Hematopoietic multipotent progenitor cell treated with erythropoietin and hydrocortisone succinate and interleukin-3 and kit ligand, for 4 days (in vitro differentiated cells): ENCODE measurements at regions not wholly inside any gene's neighbourhood (a gene's known extent, or its start where the extent isn't known, plus 50 kb on each side); places are given as distances from the start of the nearest gene placed in this dataset.

ENCODE experiments used
- DNase-seq: peaks from one replicate; pipeline ENCODE4 v3.0.0-alpha.2; 2015

DNA sequence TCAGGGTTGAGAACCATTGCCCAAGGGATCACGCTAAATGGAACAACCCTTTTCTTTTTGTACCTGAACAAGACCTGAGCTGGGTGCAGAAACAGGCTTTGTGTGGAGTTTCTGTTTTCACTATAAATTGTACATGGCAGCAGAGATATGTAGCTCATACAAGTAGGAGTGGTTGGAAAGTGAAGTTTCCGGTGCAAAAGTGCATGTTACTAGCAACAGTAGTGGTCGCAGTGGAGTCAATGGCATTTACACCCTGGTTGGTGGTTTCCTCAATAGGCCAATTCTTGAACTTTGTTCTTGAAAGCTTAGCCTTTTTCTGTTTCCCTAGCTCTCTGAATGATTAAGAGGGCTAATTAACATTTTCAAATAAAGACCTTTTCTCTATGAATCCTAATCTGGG is 170.7 kb downstream of the NEBL start:
- no peak for DNase-seq

DNA sequence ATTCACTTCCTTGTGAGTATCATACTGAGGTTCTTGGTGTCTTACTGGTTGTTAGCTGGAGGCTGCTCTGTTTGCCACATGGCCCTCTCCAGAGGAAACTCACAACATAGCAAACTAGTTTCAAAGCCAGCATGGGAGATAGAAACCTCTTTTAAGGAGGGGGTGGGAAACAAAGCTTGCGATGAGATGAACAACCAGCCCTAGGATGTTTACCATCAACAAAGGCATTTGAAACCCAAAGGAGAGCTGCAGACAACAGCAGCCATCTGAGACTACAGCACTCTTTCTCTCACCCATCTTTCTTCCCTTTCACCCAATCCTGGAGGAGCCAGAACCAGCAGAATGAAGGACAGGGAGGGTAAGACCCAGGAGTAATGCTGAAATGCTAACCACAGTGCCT is 182.1 kb downstream of the NEBL start:
- DNase-seq = peak; percentile 3

DNA sequence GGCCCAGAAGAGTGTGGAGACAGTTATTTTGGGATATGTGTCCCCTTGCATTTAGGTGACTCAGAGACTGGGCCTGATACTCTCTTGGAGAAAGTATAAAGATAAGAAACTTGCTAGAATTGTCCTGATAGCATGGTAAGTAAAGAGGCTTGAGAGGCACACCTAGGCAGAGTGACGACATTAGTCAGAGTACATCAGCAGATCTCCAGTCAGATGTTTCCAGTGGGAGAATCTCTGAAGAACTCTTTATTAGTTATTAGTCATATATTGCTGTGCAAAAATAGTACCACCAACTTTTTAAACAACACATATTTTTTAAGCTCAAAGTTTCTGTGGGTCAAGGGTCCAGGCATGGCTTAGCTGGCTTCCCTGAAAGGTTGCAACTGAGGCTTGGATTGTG is 182.6 kb downstream of the NEBL start:
- no peak for DNase-seq

DNA sequence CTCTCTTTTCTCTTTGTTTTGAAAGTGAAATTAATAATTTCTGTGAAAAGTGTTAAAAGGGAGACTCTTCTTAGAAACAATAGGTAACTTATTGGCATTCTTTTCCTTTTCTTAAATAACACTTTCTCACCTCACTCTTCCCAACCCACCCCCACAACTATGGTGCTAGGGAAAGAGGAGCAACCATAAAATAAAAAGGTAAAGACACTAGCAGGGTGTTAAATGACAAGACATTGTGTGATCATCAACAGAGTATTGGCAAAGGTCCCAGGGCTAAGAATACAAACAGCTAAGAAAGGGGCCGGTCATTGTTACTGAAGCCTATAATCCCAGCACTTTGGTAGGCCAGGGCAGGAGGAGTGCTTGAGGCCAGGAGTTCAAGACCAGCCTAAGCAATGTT is 183.7 kb downstream of the NEBL start:
- no peak for DNase-seq

DNA sequence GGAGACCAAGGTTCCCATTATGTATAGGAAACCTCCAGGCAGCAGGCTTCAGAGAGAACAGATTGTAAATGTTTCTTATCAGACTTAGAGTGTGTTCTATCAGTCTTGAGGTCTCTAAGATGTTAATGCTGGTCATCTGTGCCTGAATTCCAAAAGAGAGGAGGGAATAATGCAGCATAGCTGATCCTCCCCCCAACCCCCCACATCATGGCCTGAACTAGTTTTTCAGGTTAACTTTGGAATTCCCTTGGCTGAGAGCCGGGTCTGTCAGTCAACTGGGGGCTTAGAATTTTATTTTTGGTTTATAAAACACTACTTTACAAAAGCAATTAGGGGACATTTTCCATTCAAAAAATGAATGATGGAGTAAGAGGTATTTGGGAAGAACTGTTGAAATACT is 184.3 kb downstream of the NEBL start:
- no peak for DNase-seq

DNA sequence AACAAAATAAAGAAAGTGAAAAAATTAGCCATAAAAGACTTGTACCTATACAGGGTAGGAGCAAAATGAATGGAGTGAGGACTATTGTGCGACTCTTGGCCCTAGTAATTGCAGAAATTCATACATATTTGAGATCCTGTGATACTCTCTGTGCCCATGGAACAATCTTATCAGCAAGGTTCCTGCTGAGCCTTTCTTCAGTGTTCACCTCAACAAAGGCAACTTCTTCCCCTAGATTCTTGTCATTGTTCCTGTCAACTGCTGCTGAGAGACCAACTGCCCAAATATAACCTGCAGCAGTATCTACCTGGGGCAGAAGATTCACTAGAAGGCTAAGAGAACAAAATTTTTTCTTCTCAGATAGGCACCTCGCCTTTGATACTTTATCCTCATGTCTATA is 187.4 kb downstream of the NEBL start:
- no peak for DNase-seq

DNA sequence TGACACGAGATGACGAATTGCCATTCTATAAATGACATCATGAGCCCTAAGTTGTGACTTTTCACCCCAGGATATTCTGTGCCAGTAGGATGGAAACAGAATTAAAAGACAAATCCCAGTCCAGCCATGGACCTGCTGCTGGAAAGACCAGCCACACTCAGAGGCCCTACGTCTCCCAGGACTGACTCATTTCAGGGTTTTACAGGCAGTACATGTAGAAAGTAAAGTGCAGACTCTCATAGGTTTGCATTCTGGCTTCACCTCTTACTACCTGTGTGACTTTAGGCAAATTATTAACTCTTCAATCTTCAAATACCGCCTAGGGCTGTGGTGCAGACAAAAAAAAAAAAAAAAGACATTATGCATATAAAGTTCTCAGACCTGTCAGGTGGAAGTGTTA is 188.8 kb downstream of the NEBL start:
- no peak for DNase-seq

DNA sequence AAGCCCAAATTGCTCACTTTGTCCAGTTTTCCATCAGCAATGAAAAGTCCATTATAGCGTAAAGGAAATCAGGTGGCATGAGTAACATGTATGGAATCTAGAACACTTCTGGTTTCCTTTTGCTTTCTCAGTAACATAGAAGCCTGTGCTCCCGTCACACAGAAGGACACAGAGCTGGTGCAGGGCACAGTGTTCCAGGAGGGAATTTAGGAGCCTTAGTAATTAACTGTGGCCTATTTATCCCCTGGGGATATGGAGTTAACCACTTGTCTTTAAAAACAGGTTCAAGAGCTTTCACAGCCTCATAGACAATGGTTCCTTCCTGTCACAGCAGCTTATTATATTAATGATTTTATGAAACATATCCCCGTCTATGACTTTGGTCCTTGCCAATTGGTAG is 189.9 kb downstream of the NEBL start:
- no peak for DNase-seq

DNA sequence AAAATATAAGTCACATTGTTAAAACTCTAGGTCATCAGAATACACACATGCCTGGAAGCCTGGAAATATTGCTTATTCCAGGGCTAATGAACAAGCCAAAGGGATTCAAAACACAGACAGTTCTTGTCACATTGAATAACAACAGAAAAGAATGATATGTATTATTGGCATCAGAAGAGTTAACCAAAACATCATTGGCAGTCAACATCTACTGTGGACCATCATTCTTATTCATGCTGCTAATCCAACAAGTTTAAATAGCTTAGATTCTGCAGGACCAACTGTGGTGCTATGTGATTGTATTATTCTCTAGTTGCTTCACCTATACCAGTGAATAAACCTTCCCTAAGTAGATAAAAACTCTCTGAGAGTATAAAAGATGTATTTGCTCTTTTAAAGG is 198.3 kb downstream of the NEBL start:
- DNase-seq = no peak

DNA sequence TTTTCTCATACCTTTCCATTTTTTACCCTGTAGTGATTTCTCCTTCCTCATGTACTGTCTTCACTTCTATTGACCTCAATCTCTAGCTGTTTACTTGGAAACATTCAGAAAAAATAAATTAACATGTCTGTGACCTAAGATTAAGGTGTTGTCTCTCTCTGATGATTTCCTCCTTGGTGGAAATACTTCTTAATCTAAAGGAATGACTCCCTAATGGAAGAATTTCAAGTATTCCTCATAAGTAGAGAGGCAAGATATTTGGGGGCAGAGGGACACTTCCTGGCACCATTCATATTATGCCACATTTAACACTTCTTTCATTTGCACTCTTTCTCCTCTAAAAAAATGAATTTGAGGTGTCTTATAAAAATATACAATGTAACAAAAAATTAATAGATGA is 202.8 kb downstream of the NEBL start:
- no peak for DNase-seq

DNA sequence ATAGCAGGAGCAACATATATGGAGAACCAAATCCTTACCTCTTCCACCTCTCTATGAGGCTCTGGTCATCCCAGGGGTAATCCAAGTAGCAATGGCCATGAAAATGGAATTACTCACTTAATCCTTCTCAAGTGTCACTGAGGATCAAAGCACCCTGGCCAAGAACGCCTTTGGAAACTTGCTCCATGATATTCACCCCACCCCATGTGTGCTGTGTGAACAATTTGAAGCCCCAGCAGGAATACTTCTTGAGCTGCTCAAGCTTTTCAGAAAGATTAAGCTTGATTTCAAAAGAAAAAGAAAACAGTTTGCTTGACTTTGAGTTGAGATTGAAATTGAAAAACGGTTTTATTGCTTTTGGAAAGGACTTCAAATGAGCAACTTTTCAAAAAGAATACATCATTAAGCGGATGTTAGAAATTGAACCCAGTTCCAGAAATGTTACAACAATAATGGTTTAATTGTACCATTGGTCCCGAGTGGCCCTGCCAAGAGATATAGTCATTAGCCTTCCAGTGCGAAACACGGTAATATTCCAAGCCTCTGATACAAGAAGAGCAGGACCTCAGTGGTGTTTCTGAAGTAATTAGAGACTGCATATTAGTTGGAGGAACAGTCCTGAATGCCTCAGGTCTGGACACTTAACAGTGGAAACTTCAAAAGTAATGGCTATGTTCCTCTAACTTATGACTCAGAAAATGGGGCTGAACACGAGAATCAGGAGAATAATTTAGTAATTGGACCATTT is 208.1 kb downstream of the NEBL start:
- no peak for DNase-seq

DNA sequence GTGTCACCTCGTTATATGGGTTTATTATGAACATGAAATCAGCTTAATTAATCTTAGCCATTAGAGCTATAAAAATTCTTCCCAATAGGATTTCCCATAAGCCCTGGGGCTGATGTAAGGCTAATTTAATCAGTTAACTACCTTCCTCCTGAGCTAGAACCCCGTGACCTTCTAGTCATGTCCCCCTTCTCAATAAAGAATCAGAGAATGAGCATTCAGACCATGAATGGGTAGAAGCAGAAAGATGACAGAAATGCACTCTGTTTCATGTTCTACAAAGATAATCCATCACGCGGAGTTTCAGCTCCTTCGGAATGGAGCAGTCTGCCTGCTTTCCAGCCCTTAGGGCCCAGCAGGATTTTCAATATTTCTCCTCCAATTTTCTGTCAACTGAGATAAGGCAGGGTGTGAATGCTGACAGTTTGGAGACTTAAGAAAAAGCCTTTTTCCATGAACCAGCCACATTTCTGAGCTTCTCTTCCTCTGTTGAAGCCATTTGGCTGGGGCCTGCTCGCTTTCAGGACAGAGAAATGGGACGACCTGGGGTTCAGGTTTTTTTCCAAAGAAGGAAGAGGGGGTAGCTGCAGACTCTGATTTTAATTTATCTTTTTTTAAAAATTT is 211.0 kb downstream of the NEBL start:
- no peak for DNase-seq

DNA sequence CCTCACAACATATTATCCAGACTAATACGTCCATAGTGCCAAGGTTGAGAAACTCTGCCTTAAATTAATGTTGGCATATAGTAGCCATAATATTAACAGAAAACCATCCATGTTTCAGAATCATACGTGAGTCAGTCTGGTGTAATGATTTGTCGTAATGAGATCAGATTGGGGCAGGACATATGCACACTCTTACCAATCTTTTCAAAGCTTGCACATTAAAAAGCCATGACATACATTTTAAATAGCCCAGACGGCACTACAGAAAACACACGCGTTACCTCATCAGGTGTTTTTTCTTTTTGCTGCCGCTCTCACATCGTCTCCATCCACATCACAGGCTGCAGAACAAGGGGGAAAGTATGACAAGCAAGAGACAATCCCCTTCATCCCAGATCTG is 211.6 kb downstream of the NEBL start:
- DNase-seq = no peak

DNA sequence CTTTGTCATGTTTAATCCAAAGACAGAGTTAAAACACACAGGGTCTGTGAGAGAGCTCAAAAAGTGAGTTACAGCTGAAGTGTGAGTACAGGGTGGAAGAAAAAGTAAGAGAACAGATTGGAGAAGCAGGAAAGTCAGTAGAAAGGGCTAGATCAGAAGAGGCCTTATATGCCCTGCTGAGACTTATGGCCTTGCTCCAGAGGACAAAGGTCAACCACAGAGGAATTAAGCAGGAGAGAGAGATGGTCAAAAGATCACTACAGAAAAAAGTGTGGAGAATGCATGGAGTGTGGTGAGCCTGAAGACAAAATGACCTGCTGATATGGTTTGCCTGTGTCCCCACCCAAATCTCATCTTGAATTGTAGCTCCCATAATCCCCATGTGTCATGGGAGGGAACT is 213.8 kb downstream of the NEBL start:
- DNase-seq = no peak

DNA sequence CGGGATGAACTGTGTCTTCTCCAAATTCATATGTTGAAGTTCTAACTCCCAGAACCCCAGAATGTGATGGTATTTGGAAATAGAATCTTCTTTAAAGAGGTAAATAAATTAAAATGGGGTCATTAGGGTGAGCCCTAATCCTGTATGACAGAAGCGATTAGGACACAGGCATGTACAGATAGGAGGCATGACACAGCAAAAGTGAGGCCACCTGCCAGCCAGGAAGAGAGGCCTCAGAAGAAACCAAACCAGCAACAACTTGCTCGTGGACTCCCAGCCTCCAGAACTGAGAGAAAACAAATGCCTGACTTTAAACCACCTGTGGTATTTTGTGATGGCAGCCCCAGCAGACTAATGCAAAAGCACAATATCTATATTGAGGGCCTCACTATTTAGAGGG is 214.3 kb downstream of the NEBL start:
- DNase-seq = peak; percentile 69

DNA sequence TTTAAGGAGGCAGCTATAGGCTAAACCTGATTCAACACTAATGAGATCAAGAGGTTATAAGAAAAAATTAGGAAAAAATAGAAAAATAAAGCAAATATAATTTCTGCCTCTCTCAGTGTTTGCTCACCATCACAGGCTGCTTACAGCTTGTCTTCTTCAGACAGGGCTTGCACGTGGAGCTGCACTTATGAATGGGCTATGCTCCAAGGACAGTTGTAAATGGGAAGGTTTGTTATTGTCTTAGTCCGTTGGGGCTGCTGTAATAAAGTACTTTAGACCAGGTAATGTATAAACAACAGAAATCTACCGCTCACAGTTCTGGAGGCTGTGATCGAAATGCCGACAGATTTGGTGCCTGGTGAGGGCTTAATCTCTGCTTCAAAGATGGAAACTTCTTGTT is 219.8 kb downstream of the NEBL start:
- no peak for DNase-seq

DNA sequence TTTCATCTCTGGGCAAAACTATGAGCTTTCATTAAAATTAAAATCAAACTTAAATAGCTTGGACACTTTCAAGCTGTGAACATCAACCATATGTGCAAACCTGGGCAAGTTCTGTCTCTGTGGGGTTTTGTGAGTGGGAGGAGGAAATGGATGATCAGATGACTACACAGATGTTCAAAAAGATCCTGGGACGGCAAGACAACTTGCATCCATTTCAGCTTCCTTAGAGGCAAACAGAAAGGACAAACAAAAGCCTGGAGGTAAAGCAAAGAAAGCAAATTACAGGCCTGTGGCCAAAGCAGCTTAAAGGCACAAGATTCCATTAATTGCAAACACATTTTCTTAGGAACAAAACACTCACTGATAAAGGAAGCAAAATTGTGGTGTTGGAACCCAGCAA is 222.2 kb downstream of the NEBL start:
- DNase-seq = no peak

DNA sequence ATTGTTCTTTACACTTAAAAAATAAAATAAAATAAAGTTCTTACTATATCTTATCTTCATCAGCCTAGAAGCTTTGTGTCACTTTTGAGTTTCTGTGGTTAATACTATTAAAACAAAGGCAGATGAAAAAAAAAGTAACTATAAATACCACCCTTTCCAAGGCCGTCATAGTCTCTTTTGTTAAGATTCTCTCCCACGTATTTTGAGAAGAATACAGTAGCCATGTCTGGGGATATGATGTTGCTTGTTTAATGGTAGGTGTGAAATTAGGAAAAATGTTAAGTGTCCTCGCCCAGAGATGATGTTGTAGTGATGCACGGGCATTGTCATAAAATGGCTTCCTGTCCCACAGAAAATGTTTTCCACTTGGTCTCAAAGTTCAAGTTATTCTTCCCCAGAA is 223.9 kb downstream of the NEBL start:
- no peak for DNase-seq

DNA sequence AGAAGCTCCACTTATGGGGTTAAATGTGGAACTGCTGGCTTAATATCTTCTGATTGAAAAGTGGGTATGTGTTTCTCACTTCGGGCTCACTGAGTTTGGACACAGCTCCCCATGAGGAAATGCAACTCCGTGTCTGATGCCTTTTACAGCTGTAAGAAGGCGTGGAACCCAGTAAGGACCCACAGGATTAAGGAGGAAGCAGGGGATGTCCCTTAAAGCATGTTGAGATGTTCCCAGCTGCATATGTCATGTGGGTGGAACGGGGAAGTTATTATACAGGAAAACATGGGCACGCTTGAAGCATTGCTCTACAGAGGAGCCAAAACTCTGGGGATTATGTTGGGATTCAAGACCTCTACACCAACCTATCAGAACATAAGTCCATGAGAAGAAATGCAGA is 224.4 kb downstream of the NEBL start:
- DNase-seq = no peak

DNA sequence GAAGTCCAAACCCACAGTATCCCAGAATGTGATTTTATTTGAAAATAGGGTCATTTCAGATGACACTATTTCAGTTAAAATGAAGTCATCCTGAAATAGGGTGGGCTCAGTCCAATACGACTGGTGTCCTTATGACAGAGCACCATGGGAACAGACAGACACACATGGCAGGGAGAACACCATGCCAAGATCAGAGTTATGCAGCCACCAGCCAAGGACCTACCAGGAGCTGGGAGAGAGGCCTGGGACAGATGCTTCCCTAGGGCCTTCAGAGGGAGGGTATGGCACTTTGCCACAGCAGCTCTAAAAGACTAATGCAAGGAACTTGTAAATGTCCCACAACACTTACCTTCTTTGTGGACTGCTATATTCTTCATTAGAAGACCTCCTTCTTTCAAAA is 226.5 kb downstream of the NEBL start:
- DNase-seq = no peak

DNA sequence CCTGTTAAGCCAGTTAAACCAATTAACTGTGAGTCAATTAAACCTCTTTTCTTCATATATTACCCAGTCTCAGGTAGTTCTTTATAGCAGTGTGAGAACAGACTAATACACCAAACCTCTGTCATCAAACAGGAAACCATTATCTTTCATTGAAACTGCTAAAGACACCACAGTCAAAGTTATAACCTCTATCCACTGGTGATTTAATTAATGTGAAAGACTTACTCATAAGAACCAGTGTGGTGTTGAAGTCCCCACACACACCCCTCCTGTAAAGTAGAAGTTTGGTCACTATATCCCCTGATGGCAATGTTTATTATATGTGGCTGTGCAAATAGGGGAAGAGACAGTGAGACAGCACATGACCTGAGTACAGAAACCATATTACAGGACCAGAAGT is 228.1 kb downstream of the NEBL start:
- no peak for DNase-seq

DNA sequence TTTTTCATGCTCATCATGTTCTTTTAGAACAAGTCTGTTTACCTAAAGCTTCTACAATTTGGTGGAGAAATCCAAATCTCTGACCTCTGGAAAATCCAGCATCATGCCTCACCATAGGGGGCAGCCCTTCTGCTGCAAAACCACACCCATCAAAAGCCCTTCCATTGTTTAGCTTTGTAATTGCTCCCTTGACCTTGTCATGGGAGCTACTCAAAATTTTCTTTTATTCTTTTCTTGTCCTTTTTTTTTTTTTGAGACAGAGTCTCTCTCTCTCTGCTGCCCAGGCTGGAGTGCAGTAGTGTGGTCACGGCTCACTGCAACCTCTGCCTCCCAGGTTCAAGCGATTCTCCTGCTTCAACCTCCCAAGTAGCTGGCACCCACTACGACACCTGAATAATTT is 234.4 kb downstream of the NEBL start:
- DNase-seq = no peak

DNA sequence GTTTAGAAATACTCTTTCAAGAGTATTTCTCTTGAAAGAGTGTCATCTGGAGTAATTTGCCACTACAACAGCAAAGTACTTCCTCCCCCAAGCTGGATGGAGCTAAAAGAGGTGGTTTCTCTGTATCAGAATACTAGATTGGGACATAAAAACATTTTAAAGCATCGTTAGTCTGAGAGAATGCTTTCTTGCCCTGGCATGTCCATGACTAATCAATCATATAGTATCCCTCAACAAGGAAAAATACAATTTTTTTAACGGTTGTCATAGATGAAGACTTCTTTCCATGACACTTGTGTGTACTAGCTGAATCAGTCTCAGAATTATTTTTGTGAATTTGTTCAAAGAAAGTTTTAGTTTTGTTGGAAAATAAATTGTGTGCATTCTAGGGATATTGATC is 237.9 kb downstream of the NEBL start:
- DNase-seq = no peak

DNA sequence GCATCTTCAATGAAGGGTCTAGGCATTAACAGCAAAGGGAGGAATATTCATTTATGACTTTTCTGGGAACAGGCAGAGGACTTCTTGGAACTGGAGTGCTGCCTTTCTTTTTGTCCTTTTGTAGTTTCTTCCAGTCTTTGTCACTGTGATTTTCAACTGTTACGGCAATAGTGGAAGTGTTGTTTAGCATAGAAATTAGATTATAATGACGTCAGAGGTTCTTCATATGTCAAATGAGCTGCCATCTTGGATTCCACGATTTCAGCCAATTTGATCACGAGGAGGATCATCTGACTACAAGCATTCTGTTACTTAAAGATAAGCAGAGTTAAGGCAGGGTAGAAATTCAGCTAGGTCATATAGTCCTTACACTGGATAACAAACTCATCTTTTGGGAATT is 239.0 kb downstream of the NEBL start:
- DNase-seq = no peak

DNA sequence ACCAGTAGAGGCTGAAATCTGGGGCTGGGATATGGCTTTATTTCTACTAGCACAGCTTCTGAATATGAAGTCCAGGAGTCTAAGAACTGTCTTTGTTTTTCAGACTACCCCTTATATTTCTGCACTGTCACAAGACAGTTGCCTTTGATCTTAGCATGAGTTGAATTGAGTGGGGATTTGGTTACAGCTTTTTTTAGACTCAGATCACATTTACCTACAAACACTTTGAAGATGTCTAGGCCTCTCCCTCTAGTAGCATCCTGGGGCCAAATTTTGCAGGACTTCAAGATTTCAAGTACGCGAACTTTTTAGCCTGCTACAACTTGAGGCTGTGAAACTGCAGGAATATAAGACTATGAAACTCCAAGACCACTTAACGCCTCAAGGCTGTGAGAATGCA is 240.2 kb downstream of the NEBL start:
- no peak for DNase-seq
